Stimulated activated naive CD8-positive, alpha-beta T cell treated with anti-CD3 and anti-CD28 coated beads, Interleukin-15, Interleukin-2, amounts not matched to agents 100 ng/mL and 50 ng/mL, for 24 hours (primary cell): ENCODE measurements at regions not wholly inside any gene's neighbourhood (a gene's known extent, or its start where the extent isn't known, plus 50 kb on each side); places are given as distances from the start of the nearest gene placed in this dataset.
"Not testable (repeated sequence)": the region's sequence is repeated elsewhere in the genome, so short reads cannot be mapped to it uniquely, and the experiment has no call there.

Experiments used
- H3K27ac Mint-ChIP-seq: one replicate; pipeline ENCODE4 v1.8.0; 2021; ENCODE audit warnings: mild to moderate bottlenecking, mixed read lengths
- H3K27me3 Mint-ChIP-seq: one replicate; pipeline ENCODE4 v1.8.0; 2021; ENCODE audit warnings: mixed read lengths
- H3K36me3 Mint-ChIP-seq: one replicate; pipeline ENCODE4 v1.8.0; 2021; ENCODE audit warnings: low read depth, mixed read lengths
- H3K4me1 Mint-ChIP-seq: one replicate; pipeline ENCODE4 v1.8.0; 2021; ENCODE audit warnings: low read depth, mixed read lengths
- H3K4me3 Mint-ChIP-seq: one replicate; pipeline ENCODE4 v1.8.0; 2021; ENCODE audit warnings: mild to moderate bottlenecking, mixed read lengths
- H3K9me3 Mint-ChIP-seq: one replicate; pipeline ENCODE4 v1.8.0; 2021; ENCODE audit warnings: mixed read lengths

DNA sequence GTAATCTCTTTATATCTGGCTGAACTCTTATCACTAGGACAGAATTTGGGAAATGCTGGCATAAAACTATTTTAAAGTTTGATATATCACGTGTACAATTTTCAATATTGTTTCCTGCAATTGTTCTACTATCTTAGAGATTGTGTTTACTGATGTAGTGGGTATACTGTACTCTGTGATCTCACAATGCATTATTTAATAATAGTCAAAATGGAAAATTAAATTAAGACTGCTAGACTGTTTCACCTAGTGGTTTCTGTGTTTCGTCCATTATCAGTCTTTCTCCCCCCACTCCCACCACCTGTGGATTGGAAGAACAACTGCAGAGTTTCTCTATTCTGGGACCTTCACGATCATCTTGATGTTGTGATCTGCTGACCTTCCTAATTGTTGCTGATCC, 449.2 kb upstream of the SLC10A2 start:
- Mint-ChIP-seq H3K9me3 (peaks cover 3% of the 10 kb centered on the region), H3K27me3 (no peaks in the 10 kb centered on the region), H3K4me1 (no peaks in the 10 kb centered on the region), H3K4me3 (no peak overlapping the region), H3K36me3 (no peaks in the 10 kb centered on the region), H3K27ac (no peak overlapping the region)

- Mint-ChIP-seq H3K4me1 (no peaks in the 10 kb centered on the region), H3K27ac (no peak overlapping the region), H3K27me3 (no peaks in the 10 kb centered on the region), H3K9me3 (peaks cover 3% of the 10 kb centered on the region), H3K36me3 (no peaks in the 10 kb centered on the region), H3K4me3 (no peak overlapping the region)
These were observed 448.4 kb upstream of the SLC10A2 start for GRCh38 chr13:103514619-103515018.

DNA sequence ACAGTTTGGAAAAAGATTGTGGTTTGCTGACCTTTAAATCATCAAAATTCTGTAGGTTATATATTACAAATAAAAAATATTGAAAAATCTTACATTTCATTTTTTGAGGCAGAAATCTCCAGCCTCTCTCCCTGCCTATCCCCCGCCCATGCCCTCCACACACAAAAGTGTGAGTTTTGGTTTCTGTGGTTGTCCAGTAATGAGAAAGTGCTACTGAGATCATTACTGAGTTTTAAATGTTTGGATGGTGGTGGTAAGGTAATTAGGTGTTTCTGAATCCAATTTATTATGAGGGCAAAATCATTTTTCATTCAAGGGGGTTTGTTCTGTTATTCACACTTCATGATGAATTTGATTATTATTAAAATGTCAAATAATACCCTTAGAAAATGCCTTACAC, 448.0 kb upstream of the SLC10A2 start:
- Mint-ChIP-seq H3K4me1 (no peaks in the 10 kb centered on the region), H3K36me3 (no peaks in the 10 kb centered on the region), H3K9me3 (peaks cover 3% of the 10 kb centered on the region), H3K4me3 (no peak overlapping the region), H3K27ac (no peak overlapping the region), H3K27me3 (no peaks in the 10 kb centered on the region)

GRCh38 chr13:103510007-103510535, 443.9 kb upstream of the SLC10A2 start:
- Mint-ChIP-seq H3K9me3 (peaks cover 4% of the 10 kb centered on the region), H3K27me3 (no peaks in the 10 kb centered on the region), H3K27ac (no peak overlapping the region), H3K4me3 (no peak overlapping the region), H3K36me3 (no peaks in the 10 kb centered on the region), H3K4me1 (no peaks in the 10 kb centered on the region)

DNA sequence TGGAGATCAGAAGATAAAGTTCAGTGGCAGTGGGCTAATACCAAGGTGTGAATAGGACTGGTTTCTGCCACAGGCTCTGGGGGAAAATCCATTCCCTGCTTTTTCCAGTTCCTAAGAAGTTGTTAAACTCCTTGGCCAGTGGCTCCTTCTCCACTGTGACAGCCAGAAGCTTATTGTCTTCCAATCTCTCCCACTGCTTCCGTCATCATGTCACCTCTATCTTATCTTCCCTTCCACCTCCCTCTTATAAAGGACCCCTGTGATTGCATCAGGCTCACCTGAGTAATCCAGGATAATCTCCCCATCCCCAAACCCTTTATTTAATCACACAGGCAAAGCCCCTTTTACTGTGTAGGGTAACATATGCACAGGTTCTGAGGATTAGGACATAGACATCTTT, 431.2 kb upstream of the SLC10A2 start:
- Mint-ChIP-seq H3K4me3 (no peak overlapping the region), H3K9me3 (peaks cover 6% of the 10 kb centered on the region), H3K27me3 (no peaks in the 10 kb centered on the region), H3K27ac (no peak overlapping the region), H3K36me3 (no peaks in the 10 kb centered on the region), H3K4me1 (no peaks in the 10 kb centered on the region)

DNA sequence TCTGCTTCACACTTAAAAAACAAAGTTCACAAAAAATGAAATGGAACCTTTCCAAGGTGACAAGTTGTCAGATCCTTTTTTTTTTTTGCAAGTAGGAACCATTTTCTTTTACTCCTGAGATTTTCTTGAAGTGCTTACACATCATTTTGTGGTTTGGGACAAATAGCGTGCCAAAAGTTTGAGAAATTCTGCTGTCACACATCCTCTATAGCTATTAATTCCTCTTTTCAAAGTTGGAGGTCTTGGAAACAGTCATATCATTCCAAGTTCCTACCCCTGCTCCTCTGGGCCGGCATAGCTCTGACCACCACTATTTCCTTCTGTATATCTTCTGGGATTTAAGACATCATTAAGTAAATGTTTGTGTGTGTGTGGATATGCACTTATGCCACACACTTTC, 421.6 kb upstream of the SLC10A2 start:
- Mint-ChIP-seq H3K36me3 (no peaks in the 10 kb centered on the region), H3K27ac (no peak overlapping the region), H3K9me3 (peaks cover 1% of the 10 kb centered on the region), H3K27me3 (no peaks in the 10 kb centered on the region), H3K4me3 (no peak overlapping the region), H3K4me1 (no peaks in the 10 kb centered on the region)

- no peak overlapping the region for H3K4me3 Mint-ChIP-seq
- peaks cover 4% of the 10 kb centered on the region for H3K9me3 Mint-ChIP-seq
- H3K36me3 Mint-ChIP-seq, result no peaks in the 10 kb centered on the region
- no peaks in the 10 kb centered on the region for H3K27me3 Mint-ChIP-seq
- H3K4me1 Mint-ChIP-seq, result no peaks in the 10 kb centered on the region
- H3K27ac Mint-ChIP-seq, result no peak overlapping the region
These were observed 406.9 kb upstream of the SLC10A2 start for GRCh38 chr13:103473081-103473480.

DNA sequence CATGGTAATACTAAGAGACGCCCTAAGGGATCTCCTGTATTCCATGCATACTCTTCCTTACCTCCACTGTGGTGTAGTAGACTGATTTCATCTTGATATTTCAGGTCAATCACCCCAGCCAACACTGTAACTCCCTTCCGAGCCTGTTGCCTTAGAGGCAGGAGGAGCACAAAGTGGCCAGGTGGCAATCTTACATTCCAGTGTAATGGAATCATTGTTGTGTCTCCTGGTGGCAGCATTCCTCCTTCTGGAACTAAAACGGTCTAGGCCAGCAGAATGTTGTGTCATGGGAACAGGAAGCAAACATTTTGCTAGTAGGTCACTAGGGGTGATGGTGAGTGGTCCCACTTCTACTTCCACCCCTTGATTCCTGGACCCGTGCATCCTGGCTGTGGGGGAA, 405.7 kb upstream of the SLC10A2 start:
- Mint-ChIP-seq H3K27me3 (no peaks in the 10 kb centered on the region), H3K9me3 (no peaks in the 10 kb centered on the region), H3K4me3 (no peak overlapping the region), H3K36me3 (no peaks in the 10 kb centered on the region), H3K4me1 (no peaks in the 10 kb centered on the region), H3K27ac (no peak overlapping the region)

GRCh38 chr13:103469771-103470170, 403.6 kb upstream of the SLC10A2 start:
- H3K27me3 Mint-ChIP-seq, result no peaks in the 10 kb centered on the region
- no peaks in the 10 kb centered on the region for H3K9me3 Mint-ChIP-seq
- H3K4me1 Mint-ChIP-seq, result no peaks in the 10 kb centered on the region

GRCh38 chr13:103466761-103467160, 400.5 kb upstream of the SLC10A2 start:
- H3K4me1 Mint-ChIP-seq, result no peaks in the 10 kb centered on the region
- no peak overlapping the region for H3K4me3 Mint-ChIP-seq
- H3K27ac Mint-ChIP-seq, result no peak overlapping the region
- no peaks in the 10 kb centered on the region for H3K9me3 Mint-ChIP-seq
- H3K36me3 Mint-ChIP-seq, result no peaks in the 10 kb centered on the region
- no peaks in the 10 kb centered on the region for H3K27me3 Mint-ChIP-seq

More at GRCh38 chr13:103469771-103470170, 403.6 kb upstream of the SLC10A2 start:
- Mint-ChIP-seq H3K4me3 (no peak overlapping the region), H3K36me3 (no peaks in the 10 kb centered on the region), H3K27ac (no peak overlapping the region)

GRCh38 chr13:103460246-103460645, 394.0 kb upstream of the SLC10A2 start:
- not testable (repeated sequence) for H3K36me3 Mint-ChIP-seq, H3K4me3 Mint-ChIP-seq, H3K27ac Mint-ChIP-seq, H3K4me1 Mint-ChIP-seq, H3K27me3 Mint-ChIP-seq, H3K9me3 Mint-ChIP-seq

DNA sequence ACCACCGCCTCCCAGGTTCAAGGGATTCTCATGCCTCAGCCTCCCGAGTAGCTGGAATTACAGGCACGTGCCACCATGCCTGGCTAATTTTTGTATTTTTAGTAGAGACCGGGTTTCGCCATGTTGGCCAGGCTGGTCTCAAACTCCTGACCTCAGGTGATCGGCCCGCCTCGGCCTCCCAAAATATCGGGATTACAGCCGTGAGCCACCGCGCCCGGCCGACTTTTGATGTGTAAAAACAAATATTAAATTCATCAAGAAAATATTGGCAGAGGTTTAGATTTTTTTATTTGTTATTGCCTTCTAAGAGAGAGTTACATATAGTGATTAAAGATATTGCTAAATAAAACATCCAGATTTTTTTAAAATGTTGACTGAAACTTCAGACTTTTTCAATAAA, 390.8 kb upstream of the SLC10A2 start:
- H3K27me3 Mint-ChIP-seq, H3K36me3 Mint-ChIP-seq, H3K4me3 Mint-ChIP-seq, H3K27ac Mint-ChIP-seq, H3K4me1 Mint-ChIP-seq, H3K9me3 Mint-ChIP-seq: not testable (repeated sequence)

GRCh38 chr13:103451656-103452055, 385.4 kb upstream of the SLC10A2 start:
- no peak overlapping the region for H3K27ac Mint-ChIP-seq
- H3K9me3 Mint-ChIP-seq, result no peaks in the 10 kb centered on the region
- no peaks in the 10 kb centered on the region for H3K36me3 Mint-ChIP-seq
- H3K4me3 Mint-ChIP-seq, result no peak overlapping the region
- H3K27me3 Mint-ChIP-seq, result no peaks in the 10 kb centered on the region
- H3K4me1 Mint-ChIP-seq, result no peaks in the 10 kb centered on the region

DNA sequence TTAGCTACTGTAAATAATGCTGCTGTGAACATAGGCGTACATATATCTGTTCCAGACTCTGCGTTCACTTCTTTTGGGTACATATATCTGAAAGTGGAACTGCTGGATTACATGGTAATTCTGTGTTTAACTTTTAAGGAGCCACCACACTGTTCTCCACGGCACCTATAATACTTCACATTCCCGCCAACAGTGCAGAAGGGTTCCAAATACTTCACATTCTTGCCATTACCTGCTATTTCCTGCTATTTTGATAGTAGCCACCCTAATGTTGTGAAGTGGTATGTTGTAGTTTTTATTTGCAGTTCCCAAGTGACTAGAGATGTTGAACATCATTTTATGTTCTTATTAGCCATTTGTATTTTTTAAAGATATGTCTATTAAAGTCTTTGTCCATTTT, 377.4 kb upstream of the SLC10A2 start:
- H3K4me1 Mint-ChIP-seq, result no peaks in the 10 kb centered on the region
- no peaks in the 10 kb centered on the region for H3K9me3 Mint-ChIP-seq
- H3K4me3 Mint-ChIP-seq, result no peak overlapping the region
- no peak overlapping the region for H3K27ac Mint-ChIP-seq
- no peaks in the 10 kb centered on the region for H3K36me3 Mint-ChIP-seq
- no peaks in the 10 kb centered on the region for H3K27me3 Mint-ChIP-seq

DNA sequence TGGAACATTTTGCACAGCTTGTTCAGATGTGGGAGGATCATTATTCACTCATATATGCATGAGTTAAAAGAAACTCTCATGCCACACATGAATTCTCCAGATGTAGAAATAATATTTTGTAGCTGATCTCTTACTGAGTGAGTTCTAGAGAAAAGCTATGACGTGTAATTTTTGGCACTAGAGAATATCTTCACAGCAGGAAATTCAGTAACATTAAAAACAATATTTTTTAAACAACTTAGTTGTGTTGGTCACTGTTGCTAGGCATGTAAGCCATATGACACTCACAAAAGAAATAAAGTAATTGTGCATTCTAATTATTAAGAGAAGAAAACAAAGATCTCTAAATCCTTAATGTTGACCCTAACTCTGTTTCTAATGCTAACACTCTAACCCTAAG, 371.4 kb upstream of the SLC10A2 start:
- Mint-ChIP-seq H3K27ac (no peak overlapping the region), H3K4me3 (no peak overlapping the region), H3K36me3 (no peaks in the 10 kb centered on the region), H3K27me3 (no peaks in the 10 kb centered on the region), H3K4me1 (no peaks in the 10 kb centered on the region), H3K9me3 (no peaks in the 10 kb centered on the region)

- Mint-ChIP-seq H3K36me3 (no peaks in the 10 kb centered on the region), H3K9me3 (no peaks in the 10 kb centered on the region), H3K4me1 (no peaks in the 10 kb centered on the region), H3K27me3 (no peaks in the 10 kb centered on the region), H3K27ac (no peak overlapping the region), H3K4me3 (no peak overlapping the region)
These were observed 369.9 kb upstream of the SLC10A2 start for GRCh38 chr13:103436057-103436654.
